ENCODE measurements at regions not wholly inside any gene's neighbourhood (a gene's known extent, or its start where the extent isn't known, plus 50 kb on each side); places are given as distances from the start of the nearest gene placed in this dataset.

- Histone ChIP-seq H3K9me3 (ENCODE audit: control extremely low read depth in 1 of 5, control insufficient read depth in 4 of 5, insufficient read depth in 2 of 5, low read depth in 1 of 5, low read length in 4 of 5) (peaks cover 0 to 3% (median 0%) of the 10 kb centered on the region in 5 experiments), H3K4me3 (ENCODE audit: control insufficient read depth in 1 of 7, extremely low read depth in 1 of 7, insufficient read depth in 4 of 7, low read depth in 2 of 7, low read length in 6 of 7) (no peak overlapping the region), H3K36me3 (ENCODE audit: control insufficient read depth in 4 of 4, insufficient read depth in 4 of 4, low read length in 3 of 4) (no peaks in the 10 kb centered on the region), H3K27ac (ENCODE audit: insufficient read depth in 1 of 2, low read depth in 1 of 2, low read length in 2 of 2, poor library complexity in 1 of 2, severe bottlenecking in 2 of 2) (no peak overlapping the region), H3K4me1 (ENCODE audit: control extremely low read depth in 1 of 4, control insufficient read depth in 4 of 4, insufficient read depth in 4 of 4, low read length in 3 of 4) (no peaks in the 10 kb centered on the region), H3K27me3 (replicated peaks in 2 of 5; ENCODE audit: control insufficient read depth in 4 of 5, insufficient read depth in 5 of 5, low read length in 4 of 5) (no peaks in the 10 kb centered on the region)
- DNase-seq: no peak
- ChIA-PET CTCF (no interaction called here), POLR2A (no interaction called here)
- 100% methylated on average over 1 of the region's 1 CpG for WGBS (ENCODE audit: insufficient coverage)
Measured at GRCh38 chr3:21117370-21117769, 633.6 kb downstream of the ZNF385D start.

GRCh38 chr3:21109056-21109455, 642.0 kb downstream of the ZNF385D start:
- WGBS (ENCODE audit: insufficient coverage): 71% methylated on average over 2 of the region's 3 CpGs

GRCh38 chr3:21105784-21106183, 645.2 kb downstream of the ZNF385D start:
- 100% methylated on average over 1 of the region's 1 CpG for WGBS (ENCODE audit: insufficient coverage)
- ChIA-PET POLR2A (no interaction called here), CTCF (no interaction called here)
- no peak for DNase-seq
- peaks cover 0 to 5% (median 0%) of the 10 kb centered on the region in 5 experiments for H3K9me3 ChIP-seq (ENCODE audit: control extremely low read depth in 1 of 5, control insufficient read depth in 4 of 5, insufficient read depth in 2 of 5, low read depth in 1 of 5, low read length in 4 of 5)
- no peak overlapping the region for H3K4me3 ChIP-seq (ENCODE audit: control insufficient read depth in 1 of 7, extremely low read depth in 1 of 7, insufficient read depth in 4 of 7, low read depth in 2 of 7, low read length in 6 of 7)
- no peak overlapping the region for H3K27ac ChIP-seq (ENCODE audit: insufficient read depth in 1 of 2, low read depth in 1 of 2, low read length in 2 of 2, poor library complexity in 1 of 2, severe bottlenecking in 2 of 2)
- H3K36me3 ChIP-seq (ENCODE audit: control insufficient read depth in 4 of 4, insufficient read depth in 4 of 4, low read length in 3 of 4): no peaks in the 10 kb centered on the region
- H3K4me1 ChIP-seq (ENCODE audit: control extremely low read depth in 1 of 4, control insufficient read depth in 4 of 4, insufficient read depth in 4 of 4, low read length in 3 of 4): no peaks in the 10 kb centered on the region
- H3K27me3 ChIP-seq (replicated peaks in 2 of 5; ENCODE audit: control insufficient read depth in 4 of 5, insufficient read depth in 5 of 5, low read length in 4 of 5): no peaks in the 10 kb centered on the region

More at GRCh38 chr3:21109056-21109455, 642.0 kb downstream of the ZNF385D start:
- ChIA-PET CTCF (no interaction called here), POLR2A (no interaction called here)
- no peak for DNase-seq
- H3K36me3 ChIP-seq (ENCODE audit: control insufficient read depth in 4 of 4, insufficient read depth in 4 of 4, low read length in 3 of 4): no peaks in the 10 kb centered on the region
- no peak overlapping the region for H3K27ac ChIP-seq (ENCODE audit: insufficient read depth in 1 of 2, low read depth in 1 of 2, low read length in 2 of 2, poor library complexity in 1 of 2, severe bottlenecking in 2 of 2)
- no peak overlapping the region for H3K4me3 ChIP-seq (ENCODE audit: control insufficient read depth in 1 of 7, extremely low read depth in 1 of 7, insufficient read depth in 4 of 7, low read depth in 2 of 7, low read length in 6 of 7)
- peaks cover 0 to 5% (median 0%) of the 10 kb centered on the region in 5 experiments for H3K9me3 ChIP-seq (ENCODE audit: control extremely low read depth in 1 of 5, control insufficient read depth in 4 of 5, insufficient read depth in 2 of 5, low read depth in 1 of 5, low read length in 4 of 5)
- no peaks in the 10 kb centered on the region for H3K4me1 ChIP-seq (ENCODE audit: control extremely low read depth in 1 of 4, control insufficient read depth in 4 of 4, insufficient read depth in 4 of 4, low read length in 3 of 4)
- H3K27me3 ChIP-seq (replicated peaks in 2 of 5; ENCODE audit: control insufficient read depth in 4 of 5, insufficient read depth in 5 of 5, low read length in 4 of 5): no peaks in the 10 kb centered on the region

GRCh38 chr3:21100656-21101359, 650.2 kb downstream of the ZNF385D start:
- WGBS (ENCODE audit: insufficient coverage): 90% methylated on average over 2 of the region's 6 CpGs
- ChIA-PET CTCF (no interaction called here), POLR2A (no interaction called here)
- Histone ChIP-seq H3K9me3 (ENCODE audit: control extremely low read depth in 1 of 5, control insufficient read depth in 4 of 5, insufficient read depth in 2 of 5, low read depth in 1 of 5, low read length in 4 of 5) (peaks cover 0 to 3% (median 0%) of the 10 kb centered on the region in 5 experiments), H3K27ac (ENCODE audit: insufficient read depth in 1 of 2, low read depth in 1 of 2, low read length in 2 of 2, poor library complexity in 1 of 2, severe bottlenecking in 2 of 2) (no peak overlapping the region), H3K4me1 (ENCODE audit: control extremely low read depth in 1 of 4, control insufficient read depth in 4 of 4, insufficient read depth in 4 of 4, low read length in 3 of 4) (no peaks in the 10 kb centered on the region), H3K27me3 (replicated peaks in 2 of 5; ENCODE audit: control insufficient read depth in 4 of 5, insufficient read depth in 5 of 5, low read length in 4 of 5) (no peaks in the 10 kb centered on the region), H3K36me3 (ENCODE audit: control insufficient read depth in 4 of 4, insufficient read depth in 4 of 4, low read length in 3 of 4) (no peaks in the 10 kb centered on the region), H3K4me3 (ENCODE audit: control insufficient read depth in 1 of 7, extremely low read depth in 1 of 7, insufficient read depth in 4 of 7, low read depth in 2 of 7, low read length in 6 of 7) (no peak overlapping the region)
- DNase-seq: no peak

GRCh38 chr3:21094686-21095085, 656.3 kb downstream of the ZNF385D start:
- ChIA-PET CTCF (no interaction called here), POLR2A (no interaction called here)
- H3K9me3 ChIP-seq (ENCODE audit: control extremely low read depth in 1 of 5, control insufficient read depth in 4 of 5, insufficient read depth in 2 of 5, low read depth in 1 of 5, low read length in 4 of 5): peaks cover 0 to 1% (median 0%) of the 10 kb centered on the region in 5 experiments
- no peaks in the 10 kb centered on the region for H3K27me3 ChIP-seq (replicated peaks in 2 of 5; ENCODE audit: control insufficient read depth in 4 of 5, insufficient read depth in 5 of 5, low read length in 4 of 5)
- 100% methylated on average over 1 of the region's 2 CpGs for WGBS (ENCODE audit: insufficient coverage)
- no peaks in the 10 kb centered on the region for H3K4me1 ChIP-seq (ENCODE audit: control extremely low read depth in 1 of 4, control insufficient read depth in 4 of 4, insufficient read depth in 4 of 4, low read length in 3 of 4)
- H3K36me3 ChIP-seq (ENCODE audit: control insufficient read depth in 4 of 4, insufficient read depth in 4 of 4, low read length in 3 of 4): no peaks in the 10 kb centered on the region
- no peak for DNase-seq
- no peak overlapping the region for H3K4me3 ChIP-seq (ENCODE audit: control insufficient read depth in 1 of 7, extremely low read depth in 1 of 7, insufficient read depth in 4 of 7, low read depth in 2 of 7, low read length in 6 of 7)
- H3K27ac ChIP-seq (ENCODE audit: insufficient read depth in 1 of 2, low read depth in 1 of 2, low read length in 2 of 2, poor library complexity in 1 of 2, severe bottlenecking in 2 of 2): no peak overlapping the region

- Histone ChIP-seq H3K4me1 (ENCODE audit: control extremely low read depth in 1 of 4, control insufficient read depth in 4 of 4, insufficient read depth in 4 of 4, low read length in 3 of 4) (no peaks in the 10 kb centered on the region), H3K27ac (ENCODE audit: insufficient read depth in 1 of 2, low read depth in 1 of 2, low read length in 2 of 2, poor library complexity in 1 of 2, severe bottlenecking in 2 of 2) (no peak overlapping the region), H3K4me3 (ENCODE audit: control insufficient read depth in 1 of 7, extremely low read depth in 1 of 7, insufficient read depth in 4 of 7, low read depth in 2 of 7, low read length in 6 of 7) (no peak overlapping the region), H3K9me3 (ENCODE audit: control extremely low read depth in 1 of 5, control insufficient read depth in 4 of 5, insufficient read depth in 2 of 5, low read depth in 1 of 5, low read length in 4 of 5) (no peaks in the 10 kb centered on the region), H3K36me3 (ENCODE audit: control insufficient read depth in 4 of 4, insufficient read depth in 4 of 4, low read length in 3 of 4) (no peaks in the 10 kb centered on the region), H3K27me3 (replicated peaks in 2 of 5; ENCODE audit: control insufficient read depth in 4 of 5, insufficient read depth in 5 of 5, low read length in 4 of 5) (no peaks in the 10 kb centered on the region)
- POLR2A ChIA-PET: no interaction called here
- WGBS (ENCODE audit: insufficient coverage): no CpG with 5 or more reads among the region's 1 CpG
- DNase-seq: no peak
- CTCF ChIA-PET: no interaction called here
Measured at GRCh38 chr3:21073561-21073960, 677.4 kb downstream of the ZNF385D start.

- POLR2A ChIA-PET: no interaction called here
- H3K4me3 ChIP-seq (ENCODE audit: control insufficient read depth in 1 of 7, extremely low read depth in 1 of 7, insufficient read depth in 4 of 7, low read depth in 2 of 7, low read length in 6 of 7): no peak overlapping the region
- no peak for DNase-seq
- H3K27me3 ChIP-seq (replicated peaks in 2 of 5; ENCODE audit: control insufficient read depth in 4 of 5, insufficient read depth in 5 of 5, low read length in 4 of 5): no peaks in the 10 kb centered on the region
- no peaks in the 10 kb centered on the region for H3K36me3 ChIP-seq (ENCODE audit: control insufficient read depth in 4 of 4, insufficient read depth in 4 of 4, low read length in 3 of 4)
- H3K9me3 ChIP-seq (ENCODE audit: control extremely low read depth in 1 of 5, control insufficient read depth in 4 of 5, insufficient read depth in 2 of 5, low read depth in 1 of 5, low read length in 4 of 5): no peaks in the 10 kb centered on the region
- 100% methylated on average over 1 of the region's 3 CpGs for WGBS (ENCODE audit: insufficient coverage)
- H3K27ac ChIP-seq (ENCODE audit: insufficient read depth in 1 of 2, low read depth in 1 of 2, low read length in 2 of 2, poor library complexity in 1 of 2, severe bottlenecking in 2 of 2): no peak overlapping the region
- H3K4me1 ChIP-seq (ENCODE audit: control extremely low read depth in 1 of 4, control insufficient read depth in 4 of 4, insufficient read depth in 4 of 4, low read length in 3 of 4): no peaks in the 10 kb centered on the region
- CTCF ChIA-PET: no interaction called here
Measured at GRCh38 chr3:21067031-21067813, 683.8 kb downstream of the ZNF385D start.
